PC-9 (cell line): ENCODE measurements at regions not wholly inside any gene's neighbourhood (a gene's known extent, or its start where the extent isn't known, plus 50 kb on each side); places are given as distances from the start of the nearest gene placed in this dataset.

ENCODE experiments used
- BruUV-seq: library from RNA; stranded (reverse); fragments of 400-500 nt; replicated peaks from 2 replicates; lab custom pipeline; 2021; lab: Mats Ljungman, UMichigan
- CTCF ChIA-PET: fragments of 300-600 bp; sonication (Branson Sonifier 250); formaldehyde crosslinking; loops from one replicate; lab custom pipeline; 2022; ENCODE audit warnings: antibody characterized with exemption; lab: Charles Lee
- POLR2A ChIA-PET: fragments of 300-600 bp; sonication (Branson Sonifier 250); formaldehyde crosslinking; loops from one replicate; lab custom pipeline; 2022; ENCODE audit warnings: antibody characterized with exemption; ENCODE audit not compliant: unreplicated experiment; lab: Charles Lee
- DNase-seq, 2 experiments: peaks; one replicate each; pipeline versions ENCODE4 v3.0.0 to v3.0.0-alpha.2; 2015 to 2022; ENCODE audit warnings: mixed read lengths in 1 of 2
- H2AFZ ChIP-seq: fragments of 200-600 bp; sonication (generic); 2 replicates; pipeline ENCODE4 v1.8.1; 2017; ENCODE audit warnings: antibody characterized with exemption
- H3F3A ChIP-seq: fragments of 200-600 bp; sonication (generic); 2 replicates; pipeline ENCODE4 v1.8.1; 2017; ENCODE audit warnings: antibody characterized with exemption, mild to moderate bottlenecking, low read depth; ENCODE audit not compliant: insufficient read depth
- H3K27ac ChIP-seq: fragments of 200-600 bp; sonication (generic); 2 replicates; pipeline ENCODE4 v1.6.1; 2016; ENCODE audit warnings: mixed run types
- H3K27me3 ChIP-seq: fragments of 200-600 bp; sonication (generic); 2 replicates; pipeline ENCODE4 v1.6.1; 2016; ENCODE audit warnings: low read depth, mixed run types; ENCODE audit not compliant: insufficient read depth
- H3K36me3 ChIP-seq: fragments of 200-600 bp; sonication (generic); 2 replicates; pipeline ENCODE4 v1.6.1; 2016; ENCODE audit warnings: low read depth, mixed run types
- H3K4me1 ChIP-seq: fragments of 200-600 bp; sonication (generic); replicated peaks from 2 replicates; pipeline ENCODE4 v1.6.1; 2016; ENCODE audit warnings: mixed run types; ENCODE audit not compliant: insufficient read depth
- H3K4me2 ChIP-seq: fragments of 200-600 bp; sonication (generic); 2 replicates; pipeline ENCODE4 v1.6.1; 2017; ENCODE audit warnings: mixed run types
- H3K4me3 ChIP-seq: fragments of 200-600 bp; sonication (generic); 2 replicates; pipeline ENCODE4 v1.6.1; 2016; ENCODE audit warnings: mixed run types
- H3K79me2 ChIP-seq: fragments of 200-600 bp; sonication (generic); 2 replicates; pipeline ENCODE4 v1.6.1; 2017; ENCODE audit warnings: low read depth, mixed run types
- H3K9me2 ChIP-seq: fragments of 200-600 bp; sonication (generic); 2 replicates; pipeline ENCODE4 v1.8.1; 2017; ENCODE audit warnings: mild to moderate bottlenecking; ENCODE audit not compliant: insufficient read depth
- H3K9me3 ChIP-seq: fragments of 200-600 bp; sonication (generic); 2 replicates; pipeline ENCODE4 v1.8.1; 2016; ENCODE audit warnings: low read depth; ENCODE audit not compliant: insufficient read depth
- H4K20me1 ChIP-seq: fragments of 200-600 bp; sonication (generic); 2 replicates; pipeline ENCODE4 v1.8.1; 2017; ENCODE audit not compliant: insufficient read depth
- CTCF ChIP-seq: fragments of 200-600 bp; sonication (generic); conservative IDR thresholded peaks from 2 replicates; pipeline ENCODE4 v1.6.1; 2017; ENCODE audit warnings: mixed run types, antibody characterized with exemption, mild to moderate bottlenecking, moderate library complexity
- EZH2 ChIP-seq: fragments of 200-600 bp; sonication (generic); IDR thresholded peaks from 2 replicates; pipeline ENCODE4 v1.8.0; 2017; ENCODE audit warnings: antibody characterized with exemption, low read depth
- intact Hi-C: fragments of 100-400 bp; cut with micrococcal nuclease; formaldehyde crosslinking; loops from one replicate; pipeline ENCODE4 v1.10.0; 2022; ENCODE audit not compliant: unreplicated experiment

- BruUV-seq: no TSS peak
These were observed 501.8 kb downstream of the BCL11B start for GRCh38 chr14:98770151-98770550.

GRCh38 chr14:98773814-98774213 lies 498.2 kb downstream of the BCL11B start:
- TF ChIP-seq CTCF: no peak
- no peak for TF ChIP-seq EZH2
- no peaks in the 10 kb centered on the region for H3K36me3 ChIP-seq
- CTCF ChIA-PET: no interaction called here
- no peaks in the 10 kb centered on the region for H3K79me2 ChIP-seq
- H3K4me2 ChIP-seq: no peak overlapping the region
- POLR2A ChIA-PET: no interaction called here
- no peaks in the 10 kb centered on the region for H3F3A ChIP-seq
- H3K4me3 ChIP-seq: no peak overlapping the region
- no peaks in the 10 kb centered on the region for H3K27me3 ChIP-seq
- H3K9me2 ChIP-seq: no peaks in the 10 kb centered on the region
- no peak for DNase-seq
- no peak overlapping the region for H3K27ac ChIP-seq
- no peaks in the 10 kb centered on the region for H3K9me3 ChIP-seq
- H4K20me1 ChIP-seq: no peaks in the 10 kb centered on the region
- H2AFZ ChIP-seq: no peak overlapping the region
- BruUV-seq: no TSS peak
- H3K4me1 ChIP-seq: no peaks in the 10 kb centered on the region
- intact Hi-C loops: no loop called here

More at GRCh38 chr14:98770151-98770550, 501.8 kb downstream of the BCL11B start:
- Histone ChIP-seq H3K36me3 (no peaks in the 10 kb centered on the region), H3K4me2 (no peak overlapping the region), H3K79me2 (no peaks in the 10 kb centered on the region), H3F3A (no peaks in the 10 kb centered on the region), H3K27me3 (no peaks in the 10 kb centered on the region), H3K4me1 (no peaks in the 10 kb centered on the region), H3K27ac (no peak overlapping the region), H3K9me2 (no peaks in the 10 kb centered on the region), H3K9me3 (no peaks in the 10 kb centered on the region), H4K20me1 (no peaks in the 10 kb centered on the region), H3K4me3 (no peak overlapping the region), H2AFZ (no peak overlapping the region)
- intact Hi-C loops: no loop called here
- TF ChIP-seq CTCF: no peak
- no peak for TF ChIP-seq EZH2
- ChIA-PET POLR2A (no interaction called here), CTCF (no interaction called here)
- DNase-seq: no peak

DNA sequence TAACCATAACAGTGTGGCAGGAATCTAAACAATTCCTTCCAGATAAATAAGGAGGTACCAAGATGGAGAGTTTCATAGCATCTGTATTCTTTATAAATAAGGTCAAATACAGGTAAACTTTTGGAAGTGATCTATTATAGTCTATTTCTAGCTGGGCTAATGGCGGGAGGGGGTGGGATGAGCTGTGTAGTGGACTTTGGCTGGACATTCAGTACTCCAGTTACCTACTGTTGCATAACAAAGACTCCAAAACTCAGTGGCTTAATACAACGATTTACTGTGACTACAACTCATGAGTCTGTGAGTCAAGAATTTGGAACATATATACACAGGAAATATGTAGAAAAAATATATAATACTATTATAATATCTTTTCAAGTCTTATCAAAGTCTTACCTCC lies 496.1 kb downstream of the BCL11B start:
- no peak for TF ChIP-seq EZH2
- TF ChIP-seq CTCF: no peak
- BruUV-seq: no TSS peak
- Histone ChIP-seq H3K4me2 (no peak overlapping the region), H3F3A (no peaks in the 10 kb centered on the region), H3K36me3 (no peaks in the 10 kb centered on the region), H3K27me3 (no peaks in the 10 kb centered on the region), H3K9me2 (no peaks in the 10 kb centered on the region), H2AFZ (no peak overlapping the region), H3K4me1 (no peaks in the 10 kb centered on the region), H3K27ac (no peak overlapping the region), H3K9me3 (no peaks in the 10 kb centered on the region), H4K20me1 (no peaks in the 10 kb centered on the region), H3K4me3 (no peak overlapping the region), H3K79me2 (no peaks in the 10 kb centered on the region)
- DNase-seq: no peak
- CTCF ChIA-PET: no interaction called here
- POLR2A ChIA-PET: no interaction called here
- intact Hi-C loops: no loop called here
